Adrenal gland (tissue), 9 donors: ENCODE measurements at regions not wholly inside any gene's neighbourhood (a gene's known extent, or its start where the extent isn't known, plus 50 kb on each side); places are given as distances from the start of the nearest gene placed in this dataset.

Source experiments
- DNase-seq, 7 donors: peaks; one replicate each; pipeline ENCODE4 v3.0.0-alpha.2; 2019 to 2020
- H3K27ac ChIP-seq, 5 donors: fragments of 200-600 bp; sonication (generic) in 4 of 5; 1 replicate in 3 of 5; 2 replicates in 2 of 5; pipeline versions ENCODE4 v1.5.1 to v1.8.0; 2016 to 2020; ENCODE audit warnings: mild to moderate bottlenecking in 1 of 5
- H3K27me3 ChIP-seq: fragments of 200-600 bp; 2 replicates; pipeline ENCODE4 v1.8.0; 2021
- H3K36me3 ChIP-seq, 2 donors: fragments of 200-600 bp; replicated peaks in 1 of 2; 1 replicate in 1 of 2; 2 replicates in 1 of 2; pipeline versions ENCODE4 v1.5.1 to v1.8.0; 2018 to 2022
- H3K4me1 ChIP-seq, 2 donors: fragments of 200-600 bp; replicated peaks in 1 of 2; 1 replicate in 1 of 2; 2 replicates in 1 of 2; pipeline versions ENCODE4 v1.5.1 to v1.8.0; 2018 to 2021
- H3K4me3 ChIP-seq, 4 donors: fragments of 200-600 bp; sonication (generic) in 3 of 4; one replicate each; pipeline ENCODE4 v1.5.1; 2016 to 2018
- H3K9me3 ChIP-seq, 3 donors: fragments of 200-600 bp; sonication (generic) in 1 of 3; replicated peaks in 1 of 3; 1 replicate in 2 of 3; 2 replicates in 1 of 3; pipeline versions ENCODE4 v1.5.1 to v1.8.0; 2016 to 2021
- POLR2A ChIP-seq, 2 donors: fragments of 450-650 bp; IDR thresholded peaks; one replicate each; pipeline ENCODE4 v1.6.1; 2017; ENCODE audit warnings: antibody characterized with exemption in 2 of 2, mild to moderate bottlenecking in 2 of 2, moderate library complexity in 1 of 2
- WGBS, 4 donors: extraction: QIAGEN DNeasy Blood & Tissue Kit in 2 of 4; methylation state at CpG; one replicate each; pipeline versions ENCODE4 v1.1.5 to v1.1.7; 2013 to 2017; 5-methylcytosine and 5-hydroxymethylcytosine counted together
- intact Hi-C, 2 donors: fragments of 100-400 bp; cut with DNase I; formaldehyde crosslinking; loops; one replicate each; pipeline versions ENCODE4 v1.14.1 to v1.15.0; 2022 to 2023
- TF ChIP-seq, protein P1 (sequence below), 6 experiments: fragments of 450-650 bp in 4 of 6; fragments of 200-600 bp in 2 of 6; sonication (generic) in 1 of 6; IDR thresholded peaks; 1 replicate in 5 of 6; 2 replicates in 1 of 6; pipeline versions ENCODE4 v1.5.1 to v1.8.0; 2016 to 2021; ENCODE audit warnings: antibody characterized with exemption in 6 of 6, mild to moderate bottlenecking in 2 of 6, moderate library complexity in 1 of 6
- donor health status: healthy with polysubstance abuse.
- donor health status: Bipolar disorder and iron deficiency.
- donor health status: DM: yes; HTN: yes; CAD: no.
- donor health status: DM: no; HTN: no; CAD: no.
- donor health status: DM: no; HTN: no; CAD: no.

GRCh38 chr6:163694988-163695398 lies 280.5 kb downstream of the QKI start:
- Histone ChIP-seq H3K36me3 (no peaks in the 10 kb centered on the region), H3K4me3 (no peak overlapping the region), H3K9me3 (no peaks in the 10 kb centered on the region), H3K27me3 (no peaks in the 10 kb centered on the region), H3K4me1 (no peaks in the 10 kb centered on the region), H3K27ac (no peak overlapping the region)
- WGBS, 4 donors: 79 to 88% (median 86%) methylated on average over 5 to 6 of the region's 6 CpGs
- TF ChIP-seq, protein P1, sequence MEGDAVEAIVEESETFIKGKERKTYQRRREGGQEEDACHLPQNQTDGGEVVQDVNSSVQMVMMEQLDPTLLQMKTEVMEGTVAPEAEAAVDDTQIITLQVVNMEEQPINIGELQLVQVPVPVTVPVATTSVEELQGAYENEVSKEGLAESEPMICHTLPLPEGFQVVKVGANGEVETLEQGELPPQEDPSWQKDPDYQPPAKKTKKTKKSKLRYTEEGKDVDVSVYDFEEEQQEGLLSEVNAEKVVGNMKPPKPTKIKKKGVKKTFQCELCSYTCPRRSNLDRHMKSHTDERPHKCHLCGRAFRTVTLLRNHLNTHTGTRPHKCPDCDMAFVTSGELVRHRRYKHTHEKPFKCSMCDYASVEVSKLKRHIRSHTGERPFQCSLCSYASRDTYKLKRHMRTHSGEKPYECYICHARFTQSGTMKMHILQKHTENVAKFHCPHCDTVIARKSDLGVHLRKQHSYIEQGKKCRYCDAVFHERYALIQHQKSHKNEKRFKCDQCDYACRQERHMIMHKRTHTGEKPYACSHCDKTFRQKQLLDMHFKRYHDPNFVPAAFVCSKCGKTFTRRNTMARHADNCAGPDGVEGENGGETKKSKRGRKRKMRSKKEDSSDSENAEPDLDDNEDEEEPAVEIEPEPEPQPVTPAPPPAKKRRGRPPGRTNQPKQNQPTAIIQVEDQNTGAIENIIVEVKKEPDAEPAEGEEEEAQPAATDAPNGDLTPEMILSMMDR (IDR thresholded peaks at IDR 0.05): no peak
- no peak for TF ChIP-seq POLR2A (IDR thresholded peaks at IDR 0.05)
- DNase-seq: no peak
- intact Hi-C loops: no loop called here

DNA sequence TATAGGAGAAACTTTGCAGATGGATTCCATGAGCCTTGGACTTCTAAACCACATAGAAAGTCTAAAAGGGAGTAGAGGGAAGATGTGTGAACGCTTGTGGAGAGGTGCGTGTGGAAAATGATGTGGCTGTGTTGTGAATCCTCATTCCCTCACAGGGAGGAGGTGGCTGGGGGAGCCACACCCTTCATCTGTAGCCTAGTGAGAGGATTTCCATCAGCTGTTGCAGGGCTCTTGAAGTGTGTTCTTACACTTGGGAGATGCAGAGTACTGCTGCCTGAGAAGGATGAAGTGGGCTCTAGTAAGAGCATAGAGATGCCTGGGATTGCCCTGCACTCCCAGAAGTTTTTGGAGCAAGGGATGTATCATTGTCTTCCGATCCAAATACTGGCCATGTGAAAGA lies 279.6 kb downstream of the QKI start:
- TF ChIP-seq, protein P1 (IDR thresholded peaks at IDR 0.05): no peak
- no peak for TF ChIP-seq POLR2A (IDR thresholded peaks at IDR 0.05)
- DNase-seq: no peak
- Histone ChIP-seq H3K27me3 (no peaks in the 10 kb centered on the region), H3K4me1 (no peaks in the 10 kb centered on the region), H3K27ac (no peak overlapping the region), H3K36me3 (no peaks in the 10 kb centered on the region), H3K9me3 (no peaks in the 10 kb centered on the region), H3K4me3 (no peak overlapping the region)
- WGBS, 4 donors: 79 to 97% (median 88%) methylated on average over 3 of the region's 3 CpGs
- intact Hi-C loops: no loop called here

DNA sequence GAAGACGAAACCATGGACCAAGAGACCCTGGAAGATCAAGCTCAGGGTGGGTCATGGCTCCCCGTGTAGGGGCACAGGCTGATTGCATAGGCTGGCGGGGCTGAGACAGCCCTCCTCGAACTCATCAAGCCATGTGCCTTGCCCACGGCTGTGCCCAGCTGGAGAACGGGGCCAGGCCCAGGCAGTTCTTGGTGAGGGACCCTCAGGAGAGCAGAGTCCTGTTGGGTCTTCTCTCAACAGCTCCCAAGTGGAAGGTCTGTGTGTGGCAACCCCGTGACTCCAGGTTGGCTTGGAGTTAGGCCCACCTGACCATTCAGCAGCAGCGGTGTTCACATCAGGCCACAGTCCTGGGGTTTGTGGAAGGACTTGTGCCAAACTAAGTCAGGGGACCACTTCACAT lies 276.5 kb downstream of the QKI start:
- Histone ChIP-seq H3K27me3 (no peaks in the 10 kb centered on the region), H3K9me3 (no peaks in the 10 kb centered on the region)

DNA sequence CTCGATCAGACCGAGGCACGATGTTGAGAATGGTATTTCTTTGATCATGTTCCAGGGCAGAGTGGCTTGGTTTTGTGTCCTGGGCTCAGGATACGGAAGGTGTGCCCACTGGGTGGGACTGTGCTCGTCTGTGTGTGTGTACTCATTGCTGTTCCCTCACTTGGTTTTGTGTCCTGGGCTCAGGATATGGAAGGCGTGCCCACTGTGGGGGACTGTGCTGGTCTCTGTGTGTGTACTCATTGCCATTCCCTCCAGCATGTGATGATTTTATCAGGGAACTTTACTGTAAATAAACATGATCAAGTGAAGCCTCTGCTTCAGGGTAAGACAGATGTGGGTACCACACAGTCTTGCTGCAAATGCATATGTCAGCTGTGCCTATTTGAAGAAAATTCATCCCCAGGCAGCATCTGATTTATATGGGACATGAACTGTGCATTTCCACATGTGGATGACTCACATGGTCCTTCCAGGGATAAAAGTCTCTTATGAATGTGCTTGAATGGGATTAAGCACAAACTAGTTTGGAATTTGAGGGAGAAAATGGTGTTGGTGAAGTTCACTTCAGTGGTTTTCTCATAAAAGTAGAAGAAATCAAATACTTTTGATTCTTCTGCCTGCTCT lies 274.3 kb downstream of the QKI start:
- no peak for DNase-seq
- H3K4me3 ChIP-seq: no peak overlapping the region
- H3K4me1 ChIP-seq: no peaks in the 10 kb centered on the region
- no peak overlapping the region for H3K27ac ChIP-seq
- 58 to 84% (median 76%) methylated on average over 6 of the region's 6 CpGs for WGBS, 4 donors
- no peak for TF ChIP-seq POLR2A (IDR thresholded peaks at IDR 0.05)
- TF ChIP-seq, protein P1 (IDR thresholded peaks at IDR 0.05): no peak
- intact Hi-C loops: no loop called here
- H3K36me3 ChIP-seq: no peaks in the 10 kb centered on the region
- peaks cover 5% of the 10 kb centered on the region for H3K27me3 ChIP-seq
- H3K9me3 ChIP-seq: no peaks in the 10 kb centered on the region

More for the DNA sequence above, 276.5 kb downstream of the QKI start:
- Histone ChIP-seq H3K4me1 (no peaks in the 10 kb centered on the region), H3K36me3 (no peaks in the 10 kb centered on the region), H3K27ac (no peak overlapping the region), H3K4me3 (no peak overlapping the region)
- DNase-seq: no peak
- intact Hi-C loops: no loop called here
- 85 to 97% (median 91%) methylated on average over 4 to 8 of the region's 8 CpGs for WGBS, 4 donors
- TF ChIP-seq POLR2A (IDR thresholded peaks at IDR 0.05): no peak
- TF ChIP-seq, protein P1 (IDR thresholded peaks at IDR 0.05): no peak
